ENCODE measurements at regions not wholly inside any gene's neighbourhood (a gene's known extent, or its start where the extent isn't known, plus 50 kb on each side); places are given as distances from the start of the nearest gene placed in this dataset.

DNA sequence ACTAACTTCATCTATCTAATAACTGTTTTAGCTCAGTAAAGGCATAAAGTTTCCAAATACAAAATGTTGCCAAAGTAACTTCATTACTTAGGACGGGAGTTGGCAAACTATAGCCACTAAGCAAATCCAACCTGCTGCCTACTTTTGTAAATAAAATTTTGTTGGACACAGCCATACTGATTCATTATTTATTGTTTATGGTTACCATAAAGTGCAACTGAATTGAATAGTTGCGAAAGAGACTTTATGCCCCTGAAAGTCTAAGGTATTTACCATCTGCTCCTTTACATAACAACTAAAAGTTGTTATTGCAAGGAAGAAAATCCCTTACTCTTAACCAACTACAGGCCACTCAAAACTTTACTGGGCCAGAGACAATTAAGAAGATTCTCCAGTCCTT is 256.7 kb upstream of the RBBP8 start:
- DNase-seq (ENCODE audit: low read depth), result peak; percentile 76
- Histone ChIP-seq H3K27me3 (replicated peaks; ENCODE audit: control insufficient read depth, insufficient read depth, low read length) (no peaks in the 10 kb centered on the region), H3K9me3 (ENCODE audit: control insufficient read depth, low read length) (peaks cover 5% of the 10 kb centered on the region), H3K4me3 (ENCODE audit: low read length) (no peak overlapping the region), H3K9ac (ENCODE audit: low read length) (no peak overlapping the region), H3K4me1 (ENCODE audit: control insufficient read depth, insufficient read depth, low read length) (peaks cover 22% of the 10 kb centered on the region), H3K36me3 (ENCODE audit: control insufficient read depth, insufficient read depth, low read length, severe bottlenecking) (no peaks in the 10 kb centered on the region)

DNA sequence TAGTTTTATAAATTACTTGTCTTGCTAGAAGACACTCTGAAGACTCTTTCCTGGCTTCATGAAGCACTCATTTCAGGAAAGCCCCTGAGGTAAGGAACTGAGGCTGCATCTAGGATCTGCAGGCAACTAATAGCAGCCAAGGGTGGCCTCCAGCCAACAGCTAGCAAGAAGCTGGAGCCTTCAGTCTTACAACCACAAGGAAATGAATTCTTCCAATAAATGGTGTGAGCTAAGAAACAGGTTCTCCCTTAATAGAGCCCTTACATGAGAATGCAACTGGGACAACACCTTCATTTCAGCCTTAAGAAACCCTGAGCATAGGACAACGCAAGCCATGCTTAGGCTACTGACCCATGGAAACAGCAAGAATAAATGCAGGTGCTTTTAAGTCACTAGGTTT is 254.6 kb upstream of the RBBP8 start:
- H3K4me1 ChIP-seq (ENCODE audit: control insufficient read depth, insufficient read depth, low read length), result peaks cover 30% of the 10 kb centered on the region
- no peaks in the 10 kb centered on the region for H3K36me3 ChIP-seq (ENCODE audit: control insufficient read depth, insufficient read depth, low read length, severe bottlenecking)
- no peak for DNase-seq (ENCODE audit: low read depth)
- H3K27me3 ChIP-seq (replicated peaks; ENCODE audit: control insufficient read depth, insufficient read depth, low read length), result no peaks in the 10 kb centered on the region
- H3K9ac ChIP-seq (ENCODE audit: low read length), result no peak overlapping the region
- H3K9me3 ChIP-seq (ENCODE audit: control insufficient read depth, low read length), result peaks cover 5% of the 10 kb centered on the region
- no peak overlapping the region for H3K4me3 ChIP-seq (ENCODE audit: low read length)

DNA sequence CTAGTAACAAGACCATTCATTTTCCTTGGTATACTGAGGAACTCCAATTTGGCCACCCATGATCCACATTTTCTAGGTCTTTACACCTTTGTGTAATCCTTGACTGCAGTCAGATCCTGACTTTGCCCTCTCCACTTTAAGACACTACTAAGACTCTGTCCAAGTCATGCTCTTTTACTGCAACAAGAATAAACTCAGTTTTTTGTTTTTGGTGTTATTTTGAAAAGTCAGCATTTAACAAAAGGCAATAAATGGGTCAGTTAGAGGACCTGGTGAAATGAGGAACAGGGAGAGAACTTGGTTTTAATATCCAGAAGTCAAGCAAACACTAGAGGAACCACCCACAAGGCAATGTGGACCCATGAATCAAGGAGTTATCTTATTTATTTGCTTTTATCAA is 252.2 kb upstream of the RBBP8 start:
- Histone ChIP-seq H3K27me3 (replicated peaks; ENCODE audit: control insufficient read depth, insufficient read depth, low read length) (no peaks in the 10 kb centered on the region), H3K9ac (ENCODE audit: low read length) (no peak overlapping the region), H3K9me3 (ENCODE audit: control insufficient read depth, low read length) (no peaks in the 10 kb centered on the region), H3K36me3 (ENCODE audit: control insufficient read depth, insufficient read depth, low read length, severe bottlenecking) (no peaks in the 10 kb centered on the region), H3K4me1 (ENCODE audit: control insufficient read depth, insufficient read depth, low read length) (peaks cover 16% of the 10 kb centered on the region), H3K4me3 (ENCODE audit: low read length) (no peak overlapping the region)
- no peak for DNase-seq (ENCODE audit: low read depth)

GRCh38 chr18:22681908-22682307 is 251.2 kb upstream of the RBBP8 start:
- H3K4me3 ChIP-seq (ENCODE audit: low read length), result no peak overlapping the region
- H3K4me1 ChIP-seq (ENCODE audit: control insufficient read depth, insufficient read depth, low read length), result peaks cover 12% of the 10 kb centered on the region
- no peaks in the 10 kb centered on the region for H3K9me3 ChIP-seq (ENCODE audit: control insufficient read depth, low read length)
- no peaks in the 10 kb centered on the region for H3K36me3 ChIP-seq (ENCODE audit: control insufficient read depth, insufficient read depth, low read length, severe bottlenecking)
- no peak overlapping the region for H3K9ac ChIP-seq (ENCODE audit: low read length)
- DNase-seq (ENCODE audit: low read depth), result no peak
- H3K27me3 ChIP-seq (replicated peaks; ENCODE audit: control insufficient read depth, insufficient read depth, low read length), result no peaks in the 10 kb centered on the region

DNA sequence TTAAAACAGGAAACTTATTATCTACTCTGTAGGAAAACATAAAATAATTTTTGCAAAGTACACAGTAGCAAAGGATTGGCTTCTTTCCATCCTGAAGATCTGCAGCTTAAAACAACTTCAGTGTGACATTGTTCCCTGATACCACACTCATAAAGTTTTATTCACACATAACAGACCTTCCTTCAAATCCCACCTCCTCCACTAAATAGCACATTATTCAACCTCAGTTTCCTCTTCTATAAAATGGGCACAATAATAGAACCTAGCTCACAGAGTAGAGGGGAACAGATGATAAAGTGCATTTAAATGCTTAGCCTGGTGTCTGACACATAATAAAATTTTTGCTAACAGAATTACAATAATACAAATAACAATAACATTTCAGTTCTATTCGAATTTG is 250.4 kb upstream of the RBBP8 start:
- H3K9me3 ChIP-seq (ENCODE audit: control insufficient read depth, low read length), result peaks cover 1% of the 10 kb centered on the region
- H3K4me3 ChIP-seq (ENCODE audit: low read length), result no peak overlapping the region
- DNase-seq (ENCODE audit: low read depth), result no peak
- no peak overlapping the region for H3K9ac ChIP-seq (ENCODE audit: low read length)
- H3K4me1 ChIP-seq (ENCODE audit: control insufficient read depth, insufficient read depth, low read length), result peaks cover 12% of the 10 kb centered on the region
- H3K36me3 ChIP-seq (ENCODE audit: control insufficient read depth, insufficient read depth, low read length, severe bottlenecking), result no peaks in the 10 kb centered on the region
- no peaks in the 10 kb centered on the region for H3K27me3 ChIP-seq (replicated peaks; ENCODE audit: control insufficient read depth, insufficient read depth, low read length)

DNA sequence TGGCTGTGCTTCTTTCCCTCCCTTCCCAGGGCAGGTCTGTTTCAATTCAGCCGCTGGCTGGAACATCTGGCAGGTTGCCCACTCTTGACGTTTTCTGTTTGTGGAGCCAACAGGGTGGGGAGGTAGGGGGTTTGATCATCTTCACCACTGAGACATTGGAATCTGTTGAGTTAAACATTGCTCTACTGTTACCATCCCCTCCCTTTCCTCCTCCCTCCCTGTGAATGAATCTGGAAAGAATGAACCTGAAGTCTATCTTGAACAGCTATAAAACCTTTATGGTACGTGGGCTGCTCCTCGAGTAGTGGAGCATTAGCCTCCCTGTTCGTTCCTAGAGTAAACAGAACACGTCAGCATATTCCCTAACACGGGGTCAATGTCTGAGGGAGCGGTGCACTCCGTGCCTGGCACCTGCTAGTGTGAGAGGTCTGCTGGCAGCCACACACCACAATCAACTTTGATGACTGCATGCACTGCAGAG is 249.9 kb upstream of the RBBP8 start:
- H3K27me3 ChIP-seq (replicated peaks; ENCODE audit: control insufficient read depth, insufficient read depth, low read length), result no peaks in the 10 kb centered on the region
- peak; percentile 83 for DNase-seq (ENCODE audit: low read depth)
- no peak overlapping the region for H3K9ac ChIP-seq (ENCODE audit: low read length)
- H3K4me1 ChIP-seq (ENCODE audit: control insufficient read depth, insufficient read depth, low read length), result peaks cover 11% of the 10 kb centered on the region
- no peak overlapping the region for H3K4me3 ChIP-seq (ENCODE audit: low read length)
- peaks cover 4% of the 10 kb centered on the region for H3K9me3 ChIP-seq (ENCODE audit: control insufficient read depth, low read length)
- no peaks in the 10 kb centered on the region for H3K36me3 ChIP-seq (ENCODE audit: control insufficient read depth, insufficient read depth, low read length, severe bottlenecking)

DNA sequence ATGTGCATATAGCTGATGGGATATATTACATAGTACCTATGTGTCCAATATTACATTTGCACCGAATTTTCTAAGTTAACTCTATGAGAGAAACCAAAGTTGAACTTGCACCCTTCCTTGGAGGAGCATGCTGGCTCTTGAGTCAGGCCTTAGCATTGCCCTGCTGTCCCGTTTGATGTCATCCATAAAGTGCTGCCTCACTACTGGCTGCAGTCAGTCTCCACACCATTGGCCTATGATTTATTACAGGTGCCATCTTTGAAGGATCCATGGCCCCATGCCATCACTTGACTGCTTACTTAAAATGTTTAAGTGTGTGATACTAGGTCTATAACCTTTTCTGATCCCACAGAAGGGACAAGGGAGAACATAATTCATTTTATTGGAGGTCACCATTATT is 249.3 kb upstream of the RBBP8 start:
- no peaks in the 10 kb centered on the region for H3K27me3 ChIP-seq (replicated peaks; ENCODE audit: control insufficient read depth, insufficient read depth, low read length)
- no peaks in the 10 kb centered on the region for H3K36me3 ChIP-seq (ENCODE audit: control insufficient read depth, insufficient read depth, low read length, severe bottlenecking)
- H3K9me3 ChIP-seq (ENCODE audit: control insufficient read depth, low read length), result peaks cover 4% of the 10 kb centered on the region
- peaks cover 7% of the 10 kb centered on the region for H3K4me1 ChIP-seq (ENCODE audit: control insufficient read depth, insufficient read depth, low read length)
- H3K4me3 ChIP-seq (ENCODE audit: low read length), result no peak overlapping the region
- no peak for DNase-seq (ENCODE audit: low read depth)
- no peak overlapping the region for H3K9ac ChIP-seq (ENCODE audit: low read length)

DNA sequence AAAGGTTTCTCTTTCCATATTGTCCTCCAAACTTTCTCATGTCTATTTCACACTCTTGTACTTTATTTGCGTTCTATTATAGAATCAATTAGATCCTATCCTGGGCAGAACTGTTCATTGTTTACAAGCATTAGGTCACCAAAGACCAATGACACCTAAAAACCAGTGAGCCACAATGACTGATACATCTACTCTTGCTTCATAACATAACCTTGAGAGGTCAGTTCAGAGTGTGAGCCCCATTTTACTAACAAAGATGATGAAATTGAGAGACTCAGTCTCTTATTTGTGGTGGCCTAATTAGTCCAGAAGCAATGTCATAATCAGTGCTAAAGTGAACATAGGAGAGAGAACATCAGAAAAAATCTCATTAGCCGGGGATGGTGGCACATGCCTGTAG is 248.9 kb upstream of the RBBP8 start:
- peaks cover 7% of the 10 kb centered on the region for H3K4me1 ChIP-seq (ENCODE audit: control insufficient read depth, insufficient read depth, low read length)
- H3K36me3 ChIP-seq (ENCODE audit: control insufficient read depth, insufficient read depth, low read length, severe bottlenecking), result no peaks in the 10 kb centered on the region
- no peaks in the 10 kb centered on the region for H3K27me3 ChIP-seq (replicated peaks; ENCODE audit: control insufficient read depth, insufficient read depth, low read length)
- H3K4me3 ChIP-seq (ENCODE audit: low read length), result no peak overlapping the region
- no peak for DNase-seq (ENCODE audit: low read depth)
- peaks cover 4% of the 10 kb centered on the region for H3K9me3 ChIP-seq (ENCODE audit: control insufficient read depth, low read length)
- no peak overlapping the region for H3K9ac ChIP-seq (ENCODE audit: low read length)

DNA sequence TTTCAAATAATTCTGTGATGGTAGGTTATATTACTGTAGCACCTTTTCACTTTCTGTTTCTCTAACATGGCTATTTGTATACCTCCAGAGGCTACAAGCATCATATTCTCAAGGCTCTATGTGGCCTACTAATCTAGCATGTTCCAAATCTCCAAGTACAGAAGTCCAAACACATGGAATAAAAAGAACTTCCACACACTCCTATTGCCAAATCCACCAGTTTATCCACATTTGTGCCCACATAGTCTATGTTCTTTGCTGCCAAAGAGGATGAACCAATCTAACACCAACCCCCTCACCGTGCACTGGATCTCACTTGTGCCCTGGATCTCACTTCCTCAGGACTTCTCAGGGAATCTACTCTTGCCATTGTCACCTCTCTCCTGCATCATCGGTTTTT is 247.3 kb upstream of the RBBP8 start:
- DNase-seq (ENCODE audit: low read depth), result no peak
- no peaks in the 10 kb centered on the region for H3K27me3 ChIP-seq (replicated peaks; ENCODE audit: control insufficient read depth, insufficient read depth, low read length)
- no peak overlapping the region for H3K4me3 ChIP-seq (ENCODE audit: low read length)
- H3K4me1 ChIP-seq (ENCODE audit: control insufficient read depth, insufficient read depth, low read length), result peaks cover 7% of the 10 kb centered on the region
- peaks cover 4% of the 10 kb centered on the region for H3K9me3 ChIP-seq (ENCODE audit: control insufficient read depth, low read length)
- H3K36me3 ChIP-seq (ENCODE audit: control insufficient read depth, insufficient read depth, low read length, severe bottlenecking), result no peaks in the 10 kb centered on the region
- H3K9ac ChIP-seq (ENCODE audit: low read length), result no peak overlapping the region

- Histone ChIP-seq H3K36me3 (ENCODE audit: control insufficient read depth, insufficient read depth, low read length, severe bottlenecking) (no peaks in the 10 kb centered on the region), H3K27me3 (replicated peaks; ENCODE audit: control insufficient read depth, insufficient read depth, low read length) (no peaks in the 10 kb centered on the region), H3K4me3 (ENCODE audit: low read length) (no peak overlapping the region), H3K4me1 (ENCODE audit: control insufficient read depth, insufficient read depth, low read length) (peaks cover 22% of the 10 kb centered on the region), H3K9me3 (ENCODE audit: control insufficient read depth, low read length) (peaks cover 4% of the 10 kb centered on the region), H3K9ac (ENCODE audit: low read length) (no peak overlapping the region)
- DNase-seq (ENCODE audit: low read depth), result no peak
These were observed 245.0 kb upstream of the RBBP8 start for GRCh38 chr18:22687892-22688680.

- no peak for DNase-seq (ENCODE audit: low read depth)
- no peak overlapping the region for H3K9ac ChIP-seq (ENCODE audit: low read length)
- H3K36me3 ChIP-seq (ENCODE audit: control insufficient read depth, insufficient read depth, low read length, severe bottlenecking), result no peaks in the 10 kb centered on the region
- H3K4me3 ChIP-seq (ENCODE audit: low read length), result no peak overlapping the region
- H3K4me1 ChIP-seq (ENCODE audit: control insufficient read depth, insufficient read depth, low read length), result peaks cover 24% of the 10 kb centered on the region
- no peaks in the 10 kb centered on the region for H3K27me3 ChIP-seq (replicated peaks; ENCODE audit: control insufficient read depth, insufficient read depth, low read length)
- peaks cover 4% of the 10 kb centered on the region for H3K9me3 ChIP-seq (ENCODE audit: control insufficient read depth, low read length)
These were observed 244.1 kb upstream of the RBBP8 start for GRCh38 chr18:22688877-22689496.
